HL-60 (cell line): ENCODE measurements at regions not wholly inside any gene's neighbourhood (a gene's known extent, or its start where the extent isn't known, plus 50 kb on each side); places are given as distances from the start of the nearest gene placed in this dataset.
"Not testable (repeated sequence)": the region's sequence is repeated elsewhere in the genome, so short reads cannot be mapped to it uniquely, and the experiment has no call there.

Experiments
- CTCF ChIP-seq: IDR thresholded peaks from one replicate; pipeline ENCODE4 v1.5.1; 2011; ENCODE audit warnings: low read length, control low read depth, inconsistent platforms; ENCODE audit not compliant: insufficient read depth
- GABPA ChIP-seq: IDR thresholded peaks from 2 replicates; pipeline ENCODE4 v1.6.1; 2012; ENCODE audit warnings: low read depth
- POLR2AphosphoS5 ChIP-seq: IDR thresholded peaks from 2 replicates; pipeline ENCODE4 v1.6.1; 2012; ENCODE audit warnings: low read depth
- REST ChIP-seq: IDR thresholded peaks from 2 replicates; pipeline ENCODE4 v1.6.1; 2012; ENCODE audit warnings: low read depth; ENCODE audit not compliant: insufficient replicate concordance
- SPI1 ChIP-seq: IDR thresholded peaks from 2 replicates; pipeline ENCODE4 v1.6.1; 2012; ENCODE audit warnings: low read depth, mild to moderate bottlenecking, borderline replicate concordance

- not testable (repeated sequence) for TF ChIP-seq CTCF, POLR2AphosphoS5, SPI1, GABPA, REST
Measured at GRCh38 chr15:24505216-24505615, 170.4 kb upstream of the NPAP1 start.
